AG10803 (cell line): ENCODE measurements at regions not wholly inside any gene's neighbourhood (a gene's known extent, or its start where the extent isn't known, plus 50 kb on each side); places are given as distances from the start of the nearest gene placed in this dataset.

Experiments used
- DNase-seq: peaks from one replicate; pipeline ENCODE4 v3.0.0; 2010; ENCODE audit warnings: low read depth
- H3K4me3 ChIP-seq: 2 replicates; pipeline ENCODE4 v1.5.1; 2011; ENCODE audit warnings: mild to moderate bottlenecking, low read length, control low read depth
- CTCF ChIP-seq: conservative IDR thresholded peaks from 2 replicates; pipeline ENCODE4 v1.5.1; 2011; ENCODE audit warnings: mild to moderate bottlenecking, low read length, control low read depth, inconsistent platforms

- H3K4me3 ChIP-seq, result no peak overlapping the region
- no peak for TF ChIP-seq CTCF
- no peak for DNase-seq
Measured at GRCh38 chr17:15117239-15117638, 147.9 kb downstream of the PMP22 start.

- H3K4me3 ChIP-seq, result no peak overlapping the region
- TF ChIP-seq CTCF, result no peak
- peak; percentile 41 for DNase-seq
Measured at GRCh38 chr17:15112846-15113617, 152.1 kb downstream of the PMP22 start.

GRCh38 chr17:15109608-15110007 is 155.5 kb downstream of the PMP22 start:
- no peak for DNase-seq
- TF ChIP-seq CTCF, result no peak

GRCh38 chr17:15108992-15109391 is 156.1 kb downstream of the PMP22 start:
- TF ChIP-seq CTCF, result no peak
- no peak for DNase-seq
- H3K4me3 ChIP-seq, result no peak overlapping the region

More at GRCh38 chr17:15109608-15110007, 155.5 kb downstream of the PMP22 start:
- H3K4me3 ChIP-seq, result no peak overlapping the region

GRCh38 chr17:15106540-15106939 is 158.6 kb downstream of the PMP22 start:
- H3K4me3 ChIP-seq, result no peak overlapping the region
- TF ChIP-seq CTCF, result no peak
- peak; percentile 25 for DNase-seq

- no peak overlapping the region for H3K4me3 ChIP-seq
- DNase-seq, result no peak
- TF ChIP-seq CTCF, result no peak
Measured at GRCh38 chr17:15103785-15104184, 161.3 kb downstream of the PMP22 start.

GRCh38 chr17:15101175-15101574 is 164.0 kb downstream of the PMP22 start:
- no peak overlapping the region for H3K4me3 ChIP-seq
- TF ChIP-seq CTCF, result no peak
- no peak for DNase-seq
